ENCODE measurements at regions not wholly inside any gene's neighbourhood (a gene's known extent, or its start where the extent isn't known, plus 50 kb on each side); places are given as distances from the start of the nearest gene placed in this dataset.

- TF ChIP-seq CREB1 (CRISPR knock-in tag; IDR thresholded peaks at IDR 0.05; ENCODE audit: low read depth) (no peak), EZH2 (IDR thresholded peaks at IDR 0.05; ENCODE audit: low read depth, unreplicated experiment) (no peak), CTCF (conservative IDR thresholded peaks at IDR 0.05; ENCODE audit: low read depth in 2 of 2) (no peak), EZH2phosphoT487 (IDR thresholded peaks at IDR 0.05; ENCODE audit: unreplicated experiment) (no peak), ZNF331 (CRISPR knock-in tag; IDR thresholded peaks at IDR 0.05; ENCODE audit: low read depth) (no peak), POLR2AphosphoS5 (IDR thresholded peaks at IDR 0.05; ENCODE audit: low read depth) (no peak), REST (IDR thresholded peaks at IDR 0.05; ENCODE audit: unreplicated experiment) (no peak), STAT1 (IDR thresholded peaks at IDR 0.05; ENCODE audit: unreplicated experiment) (no peak), ETS1 (IDR thresholded peaks at IDR 0.05) (no peak), JUNB (IDR thresholded peaks at IDR 0.05; ENCODE audit: unreplicated experiment) (no peak), NANOG (IDR thresholded peaks at IDR 0.05; ENCODE audit: borderline replicate concordance) (no peak), ZNF114 (CRISPR knock-in tag; IDR thresholded peaks at IDR 0.05) (no peak), ZNF462 (CRISPR knock-in tag; IDR thresholded peaks at IDR 0.05) (no peak)
Measured at GRCh38 chr10:124250506-124250905, 157.1 kb upstream of the CHST15 start.
